Right lobe of liver (tissue), 6 donors: ENCODE measurements at regions not wholly inside any gene's neighbourhood (a gene's known extent, or its start where the extent isn't known, plus 50 kb on each side); places are given as distances from the start of the nearest gene placed in this dataset.
A peak's percentile ranks its signal among the peaks of the same experiment; 100 is the strongest.

ENCODE experiments used
- ATAC-seq, 4 donors: fragments of 200-7000 bp; cut with Tn5 transposase; one replicate each; pipeline ENCODE4 v1.9.1; 2020; ENCODE audit warnings: mild to moderate bottlenecking in 4 of 4, moderate library complexity in 4 of 4
- DNase-seq, 3 donors: peaks; one replicate each; pipeline ENCODE4 v3.0.0-alpha.2; 2020
- H3K27ac ChIP-seq, 3 donors: fragments of 200-600 bp; one replicate each; pipeline ENCODE4 v1.8.0; 2022
- H3K27me3 ChIP-seq, 2 donors: fragments of 200-600 bp; one replicate each; pipeline ENCODE4 v1.8.0; 2022
- H3K36me3 ChIP-seq, 4 donors: fragments of 200-600 bp; sonication (generic) in 1 of 4; one replicate each; pipeline versions ENCODE4 v1.5.1 to v1.8.0; 2017 to 2022; ENCODE audit warnings: control low read depth in 1 of 4
- H3K4me1 ChIP-seq, 4 donors: fragments of 200-600 bp; sonication (generic) in 1 of 4; one replicate each; pipeline versions ENCODE4 v1.5.1 to v1.8.0; 2017 to 2022; ENCODE audit warnings: control low read depth in 1 of 4
- H3K4me3 ChIP-seq, 3 donors: fragments of 200-600 bp; one replicate each; pipeline ENCODE4 v1.8.0; 2022
- H3K9me3 ChIP-seq, 4 donors: fragments of 200-600 bp; sonication (generic) in 1 of 4; one replicate each; pipeline versions ENCODE4 v1.5.1 to v1.8.0; 2017 to 2022; ENCODE audit warnings: control low read depth in 1 of 4
- CTCF ChIP-seq, 4 donors: fragments of 200-600 bp in 3 of 4; fragments of 450-650 bp in 1 of 4; IDR thresholded peaks; one replicate each; pipeline versions ENCODE4 v1.5.1 to v1.8.0; 2016 to 2022; ENCODE audit warnings: antibody characterized with exemption in 4 of 4, mild to moderate bottlenecking in 2 of 4
- POLR2A ChIP-seq: fragments of 450-650 bp; IDR thresholded peaks from one replicate; pipeline ENCODE4 v1.6.1; 2017; ENCODE audit warnings: antibody characterized with exemption, mild to moderate bottlenecking
- WGBS: methylation state at CpG from one replicate; pipeline ENCODE4 v1.1.6; 2018; ENCODE audit warnings: low coverage, low lambda C conversion rate; ENCODE audit not compliant: insufficient coverage; ENCODE audit errors: missing lambda C conversion rate; 5-methylcytosine and 5-hydroxymethylcytosine counted together
- intact Hi-C, 2 donors: fragments of 100-400 bp; cut with DNase I; formaldehyde crosslinking; loops; one replicate each; pipeline versions ENCODE4 v1.11.2 to v1.14.1; 2022
- donor health status: DM: no; HTN: yes; CAD: no.
- donor health status: DM: no; HTN: no; CAD: no.
- donor health status: DM: no; HTN: no; CAD: no.
- donor health status: DM: no; HTN: yes; CAD: no.
- donor health status: DM: no; HTN: yes; CAD: no.

DNA sequence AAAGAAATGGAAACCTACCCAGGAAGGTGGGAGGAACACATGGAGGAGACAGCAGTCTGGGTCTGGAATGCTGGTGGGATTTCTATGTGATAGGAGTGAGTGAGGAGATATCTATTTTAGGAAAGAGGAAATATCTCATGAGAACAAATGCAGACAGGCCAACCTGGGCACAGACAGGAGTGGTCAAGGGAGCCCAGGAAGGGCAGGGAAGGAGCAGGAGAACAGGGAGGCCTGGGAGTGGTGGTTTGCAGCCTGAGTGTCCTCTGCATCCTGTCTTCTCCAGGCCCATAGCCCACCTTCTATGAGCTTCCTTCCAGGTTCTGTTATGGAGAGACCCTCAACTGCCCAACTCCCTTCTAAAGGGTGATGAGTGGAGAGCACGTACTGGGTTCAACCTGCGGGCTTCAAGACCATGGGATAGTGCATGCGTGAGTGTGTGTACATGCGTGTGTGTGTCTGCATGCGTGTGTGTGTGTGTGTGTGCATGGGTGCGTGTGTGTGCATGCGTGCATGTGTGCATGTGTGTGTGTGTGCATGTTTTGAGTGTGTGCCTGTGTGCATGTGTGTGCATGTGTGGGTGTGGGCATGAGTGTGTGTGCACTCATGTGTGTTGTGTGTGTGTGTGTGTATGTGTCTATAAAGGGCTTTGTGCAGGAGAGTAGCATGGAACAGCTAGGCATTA lies 200.1 kb downstream of the CXCL12 start:
- Histone ChIP-seq H3K9me3 (no peaks in the 10 kb centered on the region), H3K27me3 (no peaks in the 10 kb centered on the region), H3K27ac (no peak overlapping the region), H3K36me3 (no peaks in the 10 kb centered on the region), H3K4me1 (peaks cover 0 to 11% (median 0%) of the 10 kb centered on the region in 4 donors), H3K4me3 (no peak overlapping the region)
- intact Hi-C loops, result no loop called here
- TF ChIP-seq POLR2A, result no peak
- TF ChIP-seq CTCF (IDR thresholded peaks at IDR 0.05), result no peak
- ATAC-seq, result no peak
- DNase-seq, result no peak
- 80% methylated on average over 1 of the region's 7 CpGs for WGBS

GRCh38 chr10:44183667-44184632 lies 200.9 kb downstream of the CXCL12 start:
- TF ChIP-seq CTCF (IDR thresholded peaks at IDR 0.05), result no peak
- TF ChIP-seq POLR2A, result no peak
- no peaks in the 10 kb centered on the region for H3K9me3 ChIP-seq
- H3K27ac ChIP-seq, result no peak overlapping the region
- H3K27me3 ChIP-seq, result no peaks in the 10 kb centered on the region
- WGBS, result 72% methylated on average over 8 of the region's 8 CpGs
- intact Hi-C loops, result no loop called here
- no peaks in the 10 kb centered on the region for H3K36me3 ChIP-seq
- H3K4me1 ChIP-seq, result peaks cover 0 to 11% (median 0%) of the 10 kb centered on the region in 4 donors
- ATAC-seq (peak in 3 of 4 donors; percentile 34 to 46 (median 42)), DNase-seq (no peak)
- no peak overlapping the region for H3K4me3 ChIP-seq

GRCh38 chr10:44182909-44183308 lies 202.0 kb downstream of the CXCL12 start:
- Histone ChIP-seq H3K4me3 (no peak overlapping the region), H3K36me3 (no peaks in the 10 kb centered on the region), H3K27me3 (no peaks in the 10 kb centered on the region), H3K27ac (no peak overlapping the region), H3K9me3 (no peaks in the 10 kb centered on the region), H3K4me1 (peaks cover 0 to 11% (median 0%) of the 10 kb centered on the region in 4 donors)
- WGBS, result 41% methylated on average over 2 of the region's 2 CpGs
- TF ChIP-seq CTCF (IDR thresholded peaks at IDR 0.05) (no peak), POLR2A (no peak)
- ATAC-seq (peak in 2 of 4 donors; percentile 31 to 62), DNase-seq (no peak)
- intact Hi-C loops, result no loop called here

DNA sequence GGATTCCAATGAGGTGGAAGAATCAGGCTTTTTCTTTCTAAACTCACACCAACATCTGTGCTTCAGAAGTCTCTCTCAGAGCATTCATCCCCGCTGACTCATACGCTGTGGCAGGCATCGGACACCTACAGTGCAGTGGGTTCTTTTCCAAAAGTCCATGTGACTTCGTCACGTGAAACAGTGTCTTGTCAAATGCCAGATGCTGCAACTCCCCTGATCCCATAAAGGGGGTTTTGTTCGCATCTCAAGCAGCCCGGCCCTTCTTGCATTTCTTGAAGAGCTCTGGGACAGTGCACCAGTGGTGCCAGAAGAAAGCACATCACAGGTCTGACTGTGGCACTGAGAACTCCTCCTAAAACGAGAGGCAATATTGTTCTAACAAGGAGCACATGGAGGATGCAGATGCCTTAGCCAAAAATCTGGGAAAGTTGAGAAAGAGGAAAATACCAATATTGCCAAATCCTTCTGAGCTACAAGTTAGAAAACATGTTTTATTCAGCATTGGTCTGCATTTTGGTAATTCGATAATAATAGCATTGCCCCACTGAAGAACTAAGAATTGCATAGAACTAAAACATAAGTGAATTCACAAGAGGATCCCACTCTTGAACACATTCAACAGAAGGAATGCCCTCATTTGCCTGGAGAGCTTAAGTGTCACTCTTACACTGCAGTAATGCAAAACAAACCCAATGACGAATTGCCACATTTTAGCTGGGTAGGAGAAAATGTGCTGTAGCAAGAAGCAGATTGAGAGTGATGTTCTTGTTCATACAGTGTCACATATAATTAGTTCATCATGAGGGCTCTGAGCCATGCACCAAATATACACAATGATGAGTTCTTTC lies 204.4 kb downstream of the CXCL12 start:
- 67% methylated on average over 5 of the region's 10 CpGs for WGBS
- Histone ChIP-seq H3K9me3 (no peaks in the 10 kb centered on the region), H3K27me3 (no peaks in the 10 kb centered on the region), H3K4me1 (peaks cover 0 to 11% (median 0%) of the 10 kb centered on the region in 4 donors), H3K27ac (no peak overlapping the region), H3K36me3 (no peaks in the 10 kb centered on the region), H3K4me3 (no peak overlapping the region)
- ATAC-seq (no peak), DNase-seq (no peak)
- intact Hi-C loops, result no loop called here
- no peak for TF ChIP-seq POLR2A
- no peak for TF ChIP-seq CTCF (IDR thresholded peaks at IDR 0.05)
